IMR-90 (cell line): ENCODE measurements at regions not wholly inside any gene's neighbourhood (a gene's known extent, or its start where the extent isn't known, plus 50 kb on each side); places are given as distances from the start of the nearest gene placed in this dataset.
"Not testable (repeated sequence)": the region's sequence is repeated elsewhere in the genome, so short reads cannot be mapped to it uniquely, and the experiment has no call there.

Experiments used
- CHD1 ChIP-seq: IDR thresholded peaks from 2 replicates; pipeline ENCODE4 v1.6.1; 2012; ENCODE audit warnings: low read depth, low read length, improper control_type of control experiment
- CTCF ChIP-seq: conservative IDR thresholded peaks from 2 replicates; pipeline ENCODE4 v1.5.1; 2012; ENCODE audit warnings: mild to moderate bottlenecking, low read depth, low read length, improper control_type of control experiment
- FOS ChIP-seq: fragments of 150-350 bp; IDR thresholded peaks from 2 replicates; pipeline ENCODE4 v1.6.1; 2016; ENCODE audit warnings: low read depth, low read length
- MAFK ChIP-seq: IDR thresholded peaks from 2 replicates; pipeline ENCODE4 v1.6.1; 2012; ENCODE audit warnings: low read depth, low read length, improper control_type of control experiment
- POLR2A ChIP-seq: IDR thresholded peaks from 2 replicates; pipeline ENCODE4 v1.6.1; 2012; ENCODE audit warnings: mild to moderate bottlenecking, low read depth, low read length
- RAD21 ChIP-seq: IDR thresholded peaks from 2 replicates; pipeline ENCODE4 v1.6.1; 2012; ENCODE audit warnings: low read length, improper control_type of control experiment
- RFX5 ChIP-seq: IDR thresholded peaks from 2 replicates; pipeline ENCODE4 v1.8.0; 2012; ENCODE audit warnings: low read depth, mild to moderate bottlenecking, low read length, moderate library complexity
- SMC3 ChIP-seq: fragments of 150-350 bp; IDR thresholded peaks from 2 replicates; pipeline ENCODE4 v1.6.1; 2016; ENCODE audit warnings: low read depth, mild to moderate bottlenecking, antibody characterized with exemption, low read length, moderate library complexity

- TF ChIP-seq SMC3, CTCF, MAFK, CHD1, FOS, POLR2A, RFX5, RAD21: not testable (repeated sequence)
Measured at GRCh38 chr4:154023671-154024070, 234.8 kb upstream of the SFRP2 start.
